HG03175 (cell line): ENCODE measurements at regions not wholly inside any gene's neighbourhood (a gene's known extent, or its start where the extent isn't known, plus 50 kb on each side); places are given as distances from the start of the nearest gene placed in this dataset.

Experiments used
- ATAC-seq: cut with Tn5 transposase; IDR thresholded peaks from one replicate; pipeline ENCODE4 v1.9.1; 2021; ENCODE audit warnings: mild to moderate bottlenecking, moderate library complexity; ENCODE audit not compliant: unreplicated experiment

- no peak for ATAC-seq
Observed at GRCh38 chr2:120439637-120440384, 93.9 kb downstream of the INHBB start.

DNA sequence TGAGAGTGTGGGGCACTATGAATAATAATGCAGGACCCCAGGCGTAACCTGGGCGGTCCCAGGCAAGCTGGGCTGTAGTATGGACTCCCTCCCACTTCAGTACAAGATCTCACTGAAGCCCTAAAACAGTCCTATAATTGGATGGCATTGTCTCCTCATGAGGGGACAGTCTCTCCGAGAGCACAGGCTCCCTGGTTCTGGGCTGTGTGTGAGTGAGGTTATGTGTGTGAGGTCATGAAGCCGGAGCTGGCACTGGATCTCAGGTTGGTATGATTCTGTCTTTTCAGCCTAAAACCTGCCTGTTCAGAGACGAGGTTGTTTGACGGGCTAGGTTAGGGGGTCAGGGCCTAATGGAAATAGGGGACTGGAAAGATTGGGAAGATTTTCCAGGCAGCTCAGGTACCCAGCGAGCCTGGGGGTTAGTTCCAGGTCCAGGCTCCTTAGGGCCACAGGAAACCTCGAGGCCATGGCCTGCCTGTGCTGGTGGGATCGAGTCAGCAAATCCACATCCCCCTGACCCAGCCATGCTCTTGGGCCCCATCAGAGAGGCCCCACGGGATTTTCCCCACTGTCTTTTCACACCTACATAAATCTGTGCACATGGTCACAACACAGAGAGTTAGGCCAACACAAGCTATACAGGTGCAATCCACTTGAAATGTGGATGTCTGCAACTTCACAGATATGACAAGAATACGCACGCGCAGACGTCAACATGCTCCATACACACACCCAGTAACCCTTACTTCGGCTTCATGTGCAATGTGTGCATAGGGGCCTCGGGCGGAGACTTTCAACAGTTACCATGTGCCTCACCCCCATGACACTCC is 94.8 kb downstream of the INHBB start:
- no peak for ATAC-seq

DNA sequence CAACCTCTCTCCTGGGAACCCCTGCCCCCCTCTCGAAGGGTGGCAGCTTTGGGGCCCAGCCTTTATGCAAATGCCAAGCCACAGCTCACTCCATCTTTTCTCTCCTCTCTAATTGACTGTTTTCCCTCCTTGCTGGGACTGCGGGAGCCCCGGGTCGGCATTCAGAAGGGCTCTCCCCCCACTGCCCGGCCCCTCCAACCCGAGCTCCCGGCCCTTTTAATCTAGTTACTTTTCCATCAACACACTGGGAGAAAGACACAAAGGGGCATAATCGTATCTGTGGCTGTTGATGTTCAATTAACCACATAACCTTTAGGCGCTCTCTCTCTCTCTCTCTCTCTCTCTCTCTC is 95.4 kb downstream of the INHBB start:
- no peak for ATAC-seq

- no peak for ATAC-seq
Observed at GRCh38 chr2:120441744-120442471, 96.0 kb downstream of the INHBB start.

- ATAC-seq, result no peak
Observed at GRCh38 chr2:120442541-120442922, 96.6 kb downstream of the INHBB start.

DNA sequence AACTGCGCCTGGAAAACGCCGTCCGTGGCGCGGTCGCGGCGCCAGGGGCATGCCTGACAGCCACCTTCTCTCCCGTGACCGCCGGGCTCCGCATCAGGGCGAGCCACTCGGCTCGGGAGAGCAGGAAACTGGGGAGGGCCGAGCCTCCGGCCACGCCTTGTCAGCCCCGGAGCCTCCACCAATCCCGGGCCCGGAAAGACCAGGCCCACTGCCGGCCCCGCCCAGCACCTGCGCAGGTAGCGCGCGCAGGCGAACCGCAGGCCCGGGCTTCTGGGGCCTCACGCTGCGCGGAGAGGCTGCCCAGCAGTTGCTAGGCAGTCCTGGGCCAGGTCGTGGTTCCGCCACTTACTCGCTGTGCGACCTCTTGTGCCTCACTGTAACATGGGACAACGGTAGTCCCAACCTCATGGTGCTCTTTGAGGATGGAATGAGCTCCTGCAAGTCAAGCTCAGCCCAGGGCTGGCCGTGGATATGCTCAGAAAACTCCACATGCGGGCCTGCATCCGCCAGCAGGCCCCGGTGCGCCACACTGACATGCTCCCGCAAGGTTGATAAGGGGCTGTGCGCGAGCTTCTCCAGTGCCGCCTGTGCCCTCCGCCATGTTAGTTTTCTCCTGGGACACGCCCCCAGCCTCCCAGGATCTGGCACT is 97.1 kb downstream of the INHBB start:
- no peak for ATAC-seq

DNA sequence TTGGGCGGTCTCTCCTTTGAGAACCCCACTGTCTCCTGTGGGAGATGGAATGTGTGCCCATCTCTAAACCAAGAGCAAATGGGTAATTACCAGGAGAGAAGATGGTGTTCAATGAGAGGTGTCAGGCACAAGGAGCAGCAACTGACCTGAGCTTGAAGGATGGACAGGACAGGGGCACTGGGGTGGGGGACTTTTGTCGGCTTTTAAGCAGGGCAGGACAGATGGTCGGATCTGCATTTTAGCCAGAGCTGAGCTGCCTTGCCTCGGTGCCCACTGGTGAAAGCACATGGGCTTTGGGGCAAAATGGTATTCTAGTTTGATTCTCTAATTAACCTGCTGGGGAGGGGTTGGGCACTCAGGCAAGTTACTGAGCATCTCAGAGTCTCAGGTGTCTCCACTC is 98.0 kb downstream of the INHBB start:
- ATAC-seq, result no peak

GRCh38 chr2:120444691-120445240 is 98.8 kb downstream of the INHBB start:
- ATAC-seq, result no peak

- ATAC-seq, result no peak
Observed at GRCh38 chr2:120445449-120446143, 99.7 kb downstream of the INHBB start.

- no peak for ATAC-seq
Observed at GRCh38 chr2:120446236-120447126, 100.5 kb downstream of the INHBB start.

GRCh38 chr2:120447127-120447785 is 101.3 kb downstream of the INHBB start:
- no peak for ATAC-seq

- ATAC-seq, result no peak
Observed at GRCh38 chr2:120448436-120448835, 102.5 kb downstream of the INHBB start.

- no peak for ATAC-seq
Observed at GRCh38 chr2:120448961-120449810, 103.2 kb downstream of the INHBB start.

GRCh38 chr2:120450196-120450820 is 104.4 kb downstream of the INHBB start:
- no peak for ATAC-seq

DNA sequence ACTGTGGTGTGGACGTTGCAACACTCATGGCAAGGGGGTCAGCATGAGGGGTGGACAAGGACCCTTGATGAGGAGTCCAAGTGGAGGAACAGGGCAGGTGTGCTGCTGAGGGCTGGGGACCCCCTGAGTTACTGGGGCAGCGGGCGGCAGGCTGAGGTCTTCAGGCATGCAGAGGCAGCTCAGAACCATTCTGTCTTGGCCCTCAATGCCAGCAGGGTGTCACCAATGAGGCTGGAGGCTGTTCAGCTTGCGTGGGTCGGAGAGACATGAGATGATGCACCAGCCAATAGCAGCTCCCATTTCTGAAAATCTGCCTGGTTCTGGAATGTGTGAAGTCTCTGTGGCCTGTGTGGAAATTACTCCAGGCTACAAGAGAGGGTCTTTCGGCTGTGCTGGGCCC is 105.4 kb downstream of the INHBB start:
- ATAC-seq, result no peak

- ATAC-seq, result no peak
Observed at GRCh38 chr2:120452131-120452530, 106.2 kb downstream of the INHBB start.

DNA sequence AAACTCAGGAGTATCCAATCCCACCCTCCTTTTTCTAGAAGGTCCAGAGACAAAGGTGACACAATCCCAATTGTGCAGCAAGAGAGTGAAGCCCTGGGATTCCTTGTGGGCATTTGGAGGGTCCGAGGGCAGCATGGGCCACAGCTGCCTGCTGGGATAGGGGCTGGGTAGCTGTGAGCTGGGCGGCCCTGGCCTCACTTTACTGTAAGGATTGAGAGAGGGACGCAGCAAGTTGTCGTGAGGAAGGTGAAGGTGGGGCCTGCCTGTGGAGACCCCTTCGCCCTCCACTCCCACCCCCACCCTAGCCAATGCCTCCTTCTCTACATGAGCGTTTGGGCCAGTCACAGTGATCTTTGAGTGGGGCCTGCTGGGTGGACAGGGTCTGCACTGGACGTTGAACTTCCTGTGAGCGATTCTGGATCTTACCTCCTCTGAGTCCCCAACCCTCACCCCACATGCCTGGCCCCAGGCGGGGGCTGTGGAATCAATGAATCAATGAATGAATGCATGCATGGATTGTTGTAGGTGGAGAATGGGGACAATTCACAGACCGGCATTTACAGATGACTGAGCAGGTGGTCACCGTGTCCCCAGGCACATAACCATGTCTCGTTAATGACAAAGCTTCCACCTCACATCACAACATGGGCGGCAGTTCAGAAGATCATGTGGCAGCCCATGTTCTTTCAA is 107.2 kb downstream of the INHBB start:
- ATAC-seq, result no peak
